IPS DF 6.9 (cell line): ENCODE measurements at regions not wholly inside any gene's neighbourhood (a gene's known extent, or its start where the extent isn't known, plus 50 kb on each side); places are given as distances from the start of the nearest gene placed in this dataset.

Experiments
- DNase-seq: peaks from one replicate; pipeline ENCODE4 v3.0.0-alpha.2; 2013; ENCODE audit warnings: low read depth, low spot score
- H3K27ac ChIP-seq: one replicate; pipeline ENCODE4 v1.5.1; 2013; ENCODE audit warnings: low read length, control low read depth
- H3K27me3 ChIP-seq: 2 replicates; pipeline ENCODE4 v1.6.1; 2013; ENCODE audit warnings: mild to moderate bottlenecking, low read length; ENCODE audit not compliant: control insufficient read depth, insufficient read depth
- H3K36me3 ChIP-seq: 2 replicates; pipeline ENCODE4 v1.6.1; 2013; ENCODE audit warnings: low read length; ENCODE audit not compliant: control insufficient read depth, insufficient read depth
- H3K4me1 ChIP-seq: 2 replicates; pipeline ENCODE4 v1.6.1; 2013; ENCODE audit warnings: low read length; ENCODE audit not compliant: control insufficient read depth, insufficient read depth
- H3K4me3 ChIP-seq: 2 replicates; pipeline ENCODE4 v1.5.1; 2013; ENCODE audit warnings: mild to moderate bottlenecking, low read length
- H3K9me3 ChIP-seq: 2 replicates; pipeline ENCODE4 v1.6.1; 2013; ENCODE audit warnings: low read length, inconsistent platforms; ENCODE audit not compliant: control insufficient read depth, insufficient read depth
- WGBS: extraction: QIAGEN DNeasy Blood & Tissue Kit; methylation state at CpG from one replicate; pipeline ENCODE4 v1.1.7; 2013; ENCODE audit warnings: mixed read lengths, missing lambda C conversion rate; ENCODE audit not compliant: insufficient read length, insufficient coverage; 5-methylcytosine and 5-hydroxymethylcytosine counted together

DNA sequence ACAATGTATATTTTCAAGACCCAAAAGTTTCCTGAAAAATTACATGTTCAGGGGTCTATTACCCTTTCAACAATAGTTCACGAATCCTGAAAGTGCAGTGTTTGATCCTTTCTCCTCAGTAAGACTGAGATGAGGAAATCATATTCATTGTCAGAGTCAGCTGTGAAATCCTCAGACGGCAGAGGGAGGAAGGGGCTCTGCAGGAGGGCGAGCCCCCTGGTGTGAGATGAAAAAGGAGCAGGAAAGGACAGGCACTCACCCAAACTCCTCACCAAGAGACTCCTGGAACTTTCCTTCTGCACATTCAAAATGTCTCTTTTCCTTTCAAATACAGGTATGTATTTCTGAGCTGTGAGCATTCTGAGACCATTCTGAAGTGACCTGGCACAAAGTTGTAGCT is 150.3 kb upstream of the HABP2 start:
- Histone ChIP-seq H3K9me3 (no peaks in the 10 kb centered on the region), H3K36me3 (no peaks in the 10 kb centered on the region), H3K27me3 (no peaks in the 10 kb centered on the region), H3K27ac (no peak overlapping the region), H3K4me3 (no peak overlapping the region), H3K4me1 (no peaks in the 10 kb centered on the region)
- WGBS: no CpG with 5 or more reads among the region's 3 CpGs
- DNase-seq: no peak

DNA sequence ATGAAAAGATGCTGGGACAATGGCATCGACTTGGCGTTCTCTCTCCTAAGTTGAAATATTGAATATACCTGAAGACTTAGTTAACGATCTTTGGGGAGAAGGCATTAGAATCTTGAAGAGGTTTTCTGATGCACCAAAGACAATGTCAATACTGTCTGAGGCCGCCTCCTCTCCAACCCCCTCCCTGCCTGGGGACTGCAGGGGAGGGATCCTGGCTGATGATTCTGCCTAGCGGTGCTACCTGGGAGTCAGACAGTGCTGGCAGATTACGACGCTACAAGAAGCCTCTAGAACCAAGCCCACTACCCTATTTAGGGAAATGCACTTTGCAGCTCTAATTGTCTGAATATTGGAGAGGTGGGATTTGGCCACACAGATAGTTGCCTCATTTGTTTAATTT is 145.6 kb upstream of the HABP2 start:
- Histone ChIP-seq H3K27ac (no peak overlapping the region), H3K27me3 (no peaks in the 10 kb centered on the region), H3K36me3 (no peaks in the 10 kb centered on the region), H3K4me1 (peaks cover 7% of the 10 kb centered on the region; the same call in 1 of the 2 replicates), H3K9me3 (no peaks in the 10 kb centered on the region), H3K4me3 (no peak overlapping the region)
- DNase-seq: no peak
- no CpG with 5 or more reads among the region's 7 CpGs for WGBS

DNA sequence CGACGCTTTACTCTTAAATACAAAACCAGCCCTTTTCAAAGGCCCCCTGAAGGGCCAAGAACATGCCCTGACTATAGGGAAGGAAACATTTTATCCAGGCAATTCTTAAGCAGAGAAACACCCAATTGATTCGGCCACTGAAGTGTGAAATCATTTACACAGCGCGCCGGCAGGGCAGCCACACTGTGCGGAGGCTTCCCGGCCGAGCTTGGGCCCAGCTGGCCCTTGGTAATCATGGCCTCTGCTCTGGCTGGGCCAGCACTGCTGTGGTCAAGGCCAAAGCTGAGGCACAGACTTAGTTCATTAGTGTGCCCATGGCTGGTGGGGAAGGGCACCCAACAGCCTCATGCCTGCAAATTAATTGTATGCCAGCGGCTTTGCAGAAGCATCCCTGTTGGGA is 143.7 kb upstream of the HABP2 start:
- H3K27ac ChIP-seq: no peak overlapping the region
- WGBS: no CpG with 5 or more reads among the region's 10 CpGs
- DNase-seq: no peak
- peaks cover 7% of the 10 kb centered on the region; the same call in 1 of the 2 replicates for H3K4me1 ChIP-seq
- no peaks in the 10 kb centered on the region for H3K9me3 ChIP-seq
- no peak overlapping the region for H3K4me3 ChIP-seq
- H3K36me3 ChIP-seq: no peaks in the 10 kb centered on the region
- no peaks in the 10 kb centered on the region for H3K27me3 ChIP-seq

DNA sequence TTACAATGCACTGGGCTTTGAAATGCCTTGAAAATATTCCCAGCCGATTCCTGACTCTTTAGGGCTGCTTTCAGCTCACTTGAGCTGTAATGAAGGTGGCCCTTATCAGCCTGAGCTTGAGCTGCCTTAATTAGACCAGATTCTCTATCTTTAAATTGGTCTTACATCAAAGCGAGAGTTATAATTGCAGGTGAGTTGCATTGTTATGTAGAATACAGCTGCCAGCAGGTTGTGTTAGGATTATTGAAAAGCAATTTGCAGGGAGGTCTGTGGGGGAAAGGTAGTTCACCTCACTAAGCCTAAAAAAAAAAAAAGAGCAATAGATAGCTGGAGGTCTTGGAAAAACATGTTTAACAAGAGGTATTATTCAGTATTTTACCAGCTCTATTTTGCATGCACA is 142.2 kb upstream of the HABP2 start:
- H3K4me1 ChIP-seq: peaks cover 7% of the 10 kb centered on the region; the same call in 1 of the 2 replicates
- no peaks in the 10 kb centered on the region for H3K36me3 ChIP-seq
- no peak overlapping the region for H3K27ac ChIP-seq
- WGBS: no CpG with 5 or more reads among the region's 2 CpGs
- no peaks in the 10 kb centered on the region for H3K27me3 ChIP-seq
- no peak overlapping the region for H3K4me3 ChIP-seq
- no peaks in the 10 kb centered on the region for H3K9me3 ChIP-seq
- DNase-seq: no peak

DNA sequence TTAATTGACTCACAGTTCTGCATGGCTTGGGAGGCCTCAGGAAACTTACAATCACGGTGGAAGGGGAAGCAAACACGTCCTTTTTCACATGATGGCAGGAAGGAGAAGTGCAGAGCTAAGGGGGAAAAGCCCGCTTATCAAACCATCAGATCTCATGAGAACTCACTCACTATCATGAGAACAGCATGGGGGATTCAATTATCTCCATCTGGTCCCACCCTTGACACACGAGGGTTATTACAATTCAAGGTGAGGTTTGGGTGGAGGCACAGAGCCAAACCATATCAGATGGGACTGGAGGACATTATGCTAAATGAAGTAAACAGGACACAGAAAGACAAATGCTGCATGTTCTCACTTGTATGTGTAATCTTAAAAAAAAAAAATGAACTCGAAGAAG is 141.4 kb upstream of the HABP2 start:
- no peak overlapping the region for H3K4me3 ChIP-seq
- H3K27me3 ChIP-seq: no peaks in the 10 kb centered on the region
- DNase-seq: no peak
- no peak overlapping the region for H3K27ac ChIP-seq
- WGBS: no CpG with 5 or more reads among the region's 5 CpGs
- H3K36me3 ChIP-seq: no peaks in the 10 kb centered on the region
- H3K4me1 ChIP-seq: peaks cover 7% of the 10 kb centered on the region; the same call in 1 of the 2 replicates
- no peaks in the 10 kb centered on the region for H3K9me3 ChIP-seq

DNA sequence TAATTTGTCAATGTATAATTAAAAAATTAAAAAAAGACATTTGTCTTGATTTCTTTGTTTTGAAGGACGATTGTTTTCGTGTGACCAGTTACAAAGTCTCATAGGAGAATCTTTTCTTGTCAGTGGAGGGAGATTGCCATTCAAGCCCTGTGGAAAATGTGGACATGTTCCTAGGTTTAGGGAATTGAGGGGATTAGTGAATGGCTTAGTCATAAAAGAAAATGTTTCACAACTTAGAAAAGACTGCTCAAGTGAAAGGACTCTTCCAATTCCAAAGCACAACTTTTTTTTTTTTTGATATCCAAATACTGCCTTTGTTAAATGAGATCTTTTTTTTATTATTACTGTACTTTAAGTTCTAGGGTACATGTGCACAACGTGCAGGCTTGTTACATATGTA is 140.7 kb upstream of the HABP2 start:
- H3K27me3 ChIP-seq: no peaks in the 10 kb centered on the region

DNA sequence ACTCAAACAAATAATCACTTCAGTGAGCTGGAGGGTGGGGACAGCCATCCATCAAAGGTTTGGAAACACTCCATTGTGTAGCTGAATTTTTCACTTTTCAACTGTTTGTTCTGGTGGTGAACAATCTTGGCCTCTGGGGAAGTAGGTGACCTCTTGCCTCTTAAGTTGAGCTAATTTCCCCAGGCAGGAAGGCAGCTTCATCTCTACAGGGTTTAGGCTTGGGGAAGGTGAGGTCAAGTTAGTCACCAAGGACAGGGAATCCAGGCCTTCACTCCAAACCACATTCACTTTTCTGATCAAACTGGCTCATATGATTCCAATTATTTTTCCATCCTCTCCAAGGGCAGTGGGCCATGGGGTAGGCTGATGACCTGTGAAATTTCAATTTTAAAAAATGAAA is 138.3 kb upstream of the HABP2 start:
- H3K4me1 ChIP-seq: peaks cover 7% of the 10 kb centered on the region; the same call in 1 of the 2 replicates
- no peaks in the 10 kb centered on the region for H3K9me3 ChIP-seq
- H3K36me3 ChIP-seq: no peaks in the 10 kb centered on the region
- no peak for DNase-seq
- H3K27ac ChIP-seq: no peak overlapping the region
- no peak overlapping the region for H3K4me3 ChIP-seq
- H3K27me3 ChIP-seq: no peaks in the 10 kb centered on the region

More for the DNA sequence above, 140.7 kb upstream of the HABP2 start:
- Histone ChIP-seq H3K27ac (no peak overlapping the region), H3K4me3 (no peak overlapping the region), H3K9me3 (no peaks in the 10 kb centered on the region), H3K4me1 (peaks cover 7% of the 10 kb centered on the region; the same call in 1 of the 2 replicates), H3K36me3 (no peaks in the 10 kb centered on the region)
- WGBS: no CpG with 5 or more reads among the region's 3 CpGs
- DNase-seq: no peak

DNA sequence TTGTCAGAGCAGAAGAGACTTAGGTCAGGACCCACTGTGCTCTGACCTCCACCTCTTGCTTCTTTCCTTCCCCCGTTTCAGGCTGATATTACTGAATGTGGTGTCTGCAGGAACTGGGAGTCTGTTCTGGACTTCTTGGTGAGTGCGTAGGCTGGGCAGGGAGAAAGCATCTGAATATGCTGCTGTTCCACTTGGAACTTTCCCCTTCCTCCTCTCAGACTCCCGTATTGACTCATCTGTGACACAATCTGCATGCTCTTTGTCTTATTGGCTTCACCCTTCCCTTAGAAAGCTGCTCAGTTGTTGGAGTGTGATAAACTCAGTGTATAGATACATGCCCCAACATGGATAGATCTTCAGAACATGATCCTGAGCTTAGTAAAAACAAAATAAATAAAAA is 137.6 kb upstream of the HABP2 start:
- Histone ChIP-seq H3K27me3 (no peaks in the 10 kb centered on the region), H3K27ac (no peak overlapping the region), H3K4me1 (peaks cover 4% of the 10 kb centered on the region; the same call in 1 of the 2 replicates), H3K9me3 (no peaks in the 10 kb centered on the region), H3K36me3 (no peaks in the 10 kb centered on the region), H3K4me3 (no peak overlapping the region)
- WGBS: no CpG with 5 or more reads among the region's 3 CpGs
- DNase-seq: no peak

DNA sequence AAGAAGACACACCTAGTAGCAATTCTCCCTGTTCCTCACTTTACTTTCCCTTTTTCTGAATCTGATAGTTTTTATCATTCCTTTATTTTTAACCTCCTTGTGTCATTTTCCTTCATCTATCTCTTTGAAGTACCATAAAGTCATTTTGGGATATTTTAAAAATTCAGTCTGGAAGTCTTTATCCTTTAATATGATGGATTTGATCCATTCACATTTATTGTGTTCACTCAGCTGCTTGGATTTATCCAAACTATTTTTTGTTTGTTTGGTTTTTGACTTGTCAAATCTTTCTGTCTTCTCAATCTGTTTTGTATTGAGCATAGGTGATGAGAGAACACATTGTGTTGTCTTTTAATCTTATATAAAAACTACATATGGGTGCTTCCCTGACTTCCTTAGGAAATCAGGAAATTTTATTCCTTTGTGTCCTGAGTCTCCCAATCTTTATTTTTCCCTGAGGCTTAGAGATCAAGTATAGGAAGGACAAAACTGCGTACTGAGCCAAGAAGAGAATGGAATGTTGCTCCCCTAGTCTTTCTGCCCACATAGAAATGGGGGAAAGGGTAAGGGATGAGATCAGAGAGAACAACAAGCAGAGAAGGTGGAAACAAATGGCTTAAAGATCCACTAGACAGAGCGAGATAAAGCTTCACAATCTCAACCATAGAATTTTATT is 132.7 kb upstream of the HABP2 start:
- Histone ChIP-seq H3K4me3 (no peak overlapping the region), H3K9me3 (no peaks in the 10 kb centered on the region), H3K27ac (no peak overlapping the region), H3K4me1 (no peaks in the 10 kb centered on the region), H3K36me3 (no peaks in the 10 kb centered on the region), H3K27me3 (no peaks in the 10 kb centered on the region)
- DNase-seq: no peak
- WGBS: no CpG with 5 or more reads among the region's 2 CpGs

DNA sequence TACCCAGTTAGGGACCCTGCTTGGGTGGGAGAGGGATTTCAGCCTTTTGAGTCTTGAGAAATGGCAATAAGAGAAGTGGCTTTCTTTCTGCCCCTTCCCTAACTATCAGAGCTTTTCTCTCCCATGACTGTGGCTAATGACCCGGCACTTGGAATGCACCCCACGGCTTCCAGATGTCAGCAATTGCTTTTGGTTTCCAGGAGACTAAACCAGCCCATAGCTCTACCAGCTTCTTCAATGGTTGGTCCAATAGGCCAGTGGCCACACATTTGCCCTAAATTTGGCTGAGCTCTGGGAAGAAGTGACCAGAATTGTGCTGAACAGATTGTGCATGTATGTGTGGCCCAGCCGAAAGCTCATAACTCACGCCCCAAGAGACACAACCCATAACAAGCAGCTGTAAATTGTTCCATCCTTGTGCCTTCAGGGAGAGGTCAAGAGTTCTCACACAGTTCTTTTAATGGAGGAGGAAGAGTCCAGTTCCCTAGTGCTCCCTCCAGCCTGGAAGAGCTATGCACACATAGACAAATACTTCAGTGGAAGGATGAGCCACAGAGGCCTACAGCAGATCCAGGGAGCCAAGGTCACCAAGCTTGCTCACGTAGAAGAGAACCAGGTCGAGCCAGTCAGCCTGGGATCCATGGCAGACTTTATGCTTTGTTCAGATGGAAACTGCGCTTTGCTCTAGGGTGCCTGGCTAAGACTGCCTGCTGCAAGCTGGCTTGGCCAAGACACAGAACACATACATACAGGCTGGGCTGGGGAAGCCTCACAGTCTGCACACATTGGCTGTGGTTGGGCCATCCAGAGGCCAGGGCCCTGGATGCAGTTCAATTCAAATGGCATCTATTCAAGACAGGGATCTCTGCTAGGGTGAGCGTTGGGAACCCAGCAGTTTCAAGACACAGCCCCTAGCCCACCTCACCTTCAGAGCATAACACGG is 131.8 kb upstream of the HABP2 start:
- no peak for DNase-seq
- WGBS: no CpG with 5 or more reads among the region's 9 CpGs
- H3K4me3 ChIP-seq: no peak overlapping the region
- no peaks in the 10 kb centered on the region for H3K27me3 ChIP-seq
- no peaks in the 10 kb centered on the region for H3K36me3 ChIP-seq
- no peaks in the 10 kb centered on the region for H3K4me1 ChIP-seq
- H3K27ac ChIP-seq: no peak overlapping the region
- no peaks in the 10 kb centered on the region for H3K9me3 ChIP-seq
